Loucy (cell line): ENCODE measurements at regions not wholly inside any gene's neighbourhood (a gene's known extent, or its start where the extent isn't known, plus 50 kb on each side); places are given as distances from the start of the nearest gene placed in this dataset.

Experiments used
- H2AFZ ChIP-seq: fragments of 200-600 bp; sonication (generic); 2 replicates; pipeline ENCODE4 v1.6.0; 2016; ENCODE audit warnings: antibody characterized with exemption, mild to moderate bottlenecking, low read length, moderate library complexity
- H3F3A ChIP-seq: fragments of 200-600 bp; 2 replicates; pipeline ENCODE4 v1.6.0; 2016; ENCODE audit warnings: antibody characterized with exemption, low read depth, mild to moderate bottlenecking
- H3K27me3 ChIP-seq: fragments of 200-600 bp; sonication (generic); 2 replicates; pipeline ENCODE4 v1.6.1; 2014; ENCODE audit warnings: low read length, mild to moderate bottlenecking; ENCODE audit not compliant: insufficient read depth, poor library complexity, severe bottlenecking
- H3K36me3 ChIP-seq: fragments of 200-600 bp; sonication (generic); 2 replicates; pipeline ENCODE4 v1.6.1; 2016; ENCODE audit warnings: low read length; ENCODE audit not compliant: insufficient read depth
- H3K4me1 ChIP-seq: fragments of 200-600 bp; sonication (generic); 2 replicates; pipeline ENCODE4 v1.5.1; 2014; ENCODE audit warnings: low read length, mild to moderate bottlenecking; ENCODE audit not compliant: insufficient read depth, poor library complexity, severe bottlenecking
- H3K4me2 ChIP-seq: fragments of 200-600 bp; sonication (generic); 2 replicates; pipeline ENCODE4 v1.6.0; 2014; ENCODE audit warnings: antibody characterized with exemption, low read length, low read depth, mild to moderate bottlenecking; ENCODE audit not compliant: poor library complexity, severe bottlenecking
- H3K4me3 ChIP-seq: fragments of 200-600 bp; sonication (generic); 2 replicates; pipeline ENCODE4 v1.5.1; 2014; ENCODE audit warnings: low read length, mild to moderate bottlenecking, mixed read lengths; ENCODE audit not compliant: poor library complexity, severe bottlenecking
- H3K79me2 ChIP-seq: fragments of 200-600 bp; sonication (generic); 2 replicates; pipeline ENCODE4 v1.6.1; 2014; ENCODE audit warnings: low read length; ENCODE audit not compliant: insufficient read depth
- H3K9ac ChIP-seq: fragments of 200-600 bp; sonication (generic); 2 replicates; pipeline ENCODE4 v1.6.0; 2014; ENCODE audit warnings: mild to moderate bottlenecking, low read depth, low read length, moderate library complexity; ENCODE audit not compliant: poor library complexity, severe bottlenecking
- H3K9me2 ChIP-seq: fragments of 200-600 bp; sonication (generic); replicated peaks from 2 replicates; pipeline ENCODE4 v1.6.1; 2016; ENCODE audit warnings: low read depth, low read length, mixed read lengths
- H3K9me3 ChIP-seq: fragments of 200-600 bp; sonication (generic); 2 replicates; pipeline ENCODE4 v1.6.1; 2014; ENCODE audit warnings: mild to moderate bottlenecking, antibody characterized with exemption, low read length, low read depth; ENCODE audit not compliant: insufficient read depth
- H4K20me1 ChIP-seq: fragments of 200-600 bp; sonication (generic); 2 replicates; pipeline ENCODE4 v1.6.0; 2014; ENCODE audit warnings: antibody characterized with exemption, low read length, mild to moderate bottlenecking; ENCODE audit not compliant: insufficient read depth, poor library complexity, severe bottlenecking
- EZH2phosphoT487 ChIP-seq: fragments of 200-600 bp; IDR thresholded peaks from 2 replicates; pipeline ENCODE4 v1.6.1; 2018; ENCODE audit warnings: antibody characterized with exemption, mild to moderate bottlenecking, moderate library complexity, borderline replicate concordance
- TF ChIP-seq, protein P1 (sequence below): fragments of 200-600 bp; sonication (generic); conservative IDR thresholded peaks from 2 replicates; pipeline ENCODE4 v1.5.1; 2014; ENCODE audit warnings: mild to moderate bottlenecking, antibody characterized with exemption, low read length

DNA sequence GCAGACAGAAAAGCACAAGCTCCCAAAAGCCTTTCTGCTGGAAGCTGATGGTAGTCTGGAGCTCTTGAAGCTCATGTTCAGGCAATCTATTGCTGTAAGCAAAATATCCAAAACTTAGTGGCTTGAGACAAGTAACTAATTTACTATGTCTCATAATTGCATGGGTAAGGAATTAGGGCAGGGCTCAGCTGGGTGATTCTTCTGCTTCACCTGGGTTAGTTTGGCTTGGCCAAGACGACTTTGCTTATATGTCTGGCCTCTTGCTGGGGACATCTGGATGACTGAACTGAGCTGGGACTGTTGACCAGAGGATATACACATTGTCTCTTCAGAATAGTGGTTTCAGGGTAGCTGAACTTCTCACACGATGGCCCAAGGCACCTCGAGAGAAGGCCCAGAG lies 96.8 kb upstream of the WSCD1 start:
- H2AFZ ChIP-seq = no peak overlapping the region
- no peaks in the 10 kb centered on the region for H3K36me3 ChIP-seq
- H3K9ac ChIP-seq = no peak overlapping the region
- no peak overlapping the region for H3K4me2 ChIP-seq
- H3F3A ChIP-seq = no peaks in the 10 kb centered on the region
- no peaks in the 10 kb centered on the region for H4K20me1 ChIP-seq
- no peaks in the 10 kb centered on the region for H3K4me1 ChIP-seq
- H3K9me3 ChIP-seq = peaks cover 6% of the 10 kb centered on the region; the same call in 1 of the 2 replicates
- TF ChIP-seq, protein P1, sequence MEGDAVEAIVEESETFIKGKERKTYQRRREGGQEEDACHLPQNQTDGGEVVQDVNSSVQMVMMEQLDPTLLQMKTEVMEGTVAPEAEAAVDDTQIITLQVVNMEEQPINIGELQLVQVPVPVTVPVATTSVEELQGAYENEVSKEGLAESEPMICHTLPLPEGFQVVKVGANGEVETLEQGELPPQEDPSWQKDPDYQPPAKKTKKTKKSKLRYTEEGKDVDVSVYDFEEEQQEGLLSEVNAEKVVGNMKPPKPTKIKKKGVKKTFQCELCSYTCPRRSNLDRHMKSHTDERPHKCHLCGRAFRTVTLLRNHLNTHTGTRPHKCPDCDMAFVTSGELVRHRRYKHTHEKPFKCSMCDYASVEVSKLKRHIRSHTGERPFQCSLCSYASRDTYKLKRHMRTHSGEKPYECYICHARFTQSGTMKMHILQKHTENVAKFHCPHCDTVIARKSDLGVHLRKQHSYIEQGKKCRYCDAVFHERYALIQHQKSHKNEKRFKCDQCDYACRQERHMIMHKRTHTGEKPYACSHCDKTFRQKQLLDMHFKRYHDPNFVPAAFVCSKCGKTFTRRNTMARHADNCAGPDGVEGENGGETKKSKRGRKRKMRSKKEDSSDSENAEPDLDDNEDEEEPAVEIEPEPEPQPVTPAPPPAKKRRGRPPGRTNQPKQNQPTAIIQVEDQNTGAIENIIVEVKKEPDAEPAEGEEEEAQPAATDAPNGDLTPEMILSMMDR = no peak
- TF ChIP-seq EZH2phosphoT487 = no peak
- no peaks in the 10 kb centered on the region for H3K9me2 ChIP-seq
- no peaks in the 10 kb centered on the region for H3K79me2 ChIP-seq
- H3K27me3 ChIP-seq = no peaks in the 10 kb centered on the region
- H3K4me3 ChIP-seq = no peak overlapping the region

GRCh38 chr17:5975661-5976060 lies 94.5 kb upstream of the WSCD1 start:
- no peaks in the 10 kb centered on the region for H3K4me1 ChIP-seq
- no peak overlapping the region for H3K4me3 ChIP-seq
- H2AFZ ChIP-seq = no peak overlapping the region
- H3K79me2 ChIP-seq = no peaks in the 10 kb centered on the region
- no peaks in the 10 kb centered on the region for H3K27me3 ChIP-seq
- H3K36me3 ChIP-seq = no peaks in the 10 kb centered on the region
- H4K20me1 ChIP-seq = no peaks in the 10 kb centered on the region
- TF ChIP-seq, protein P1 = no peak
- no peak for TF ChIP-seq EZH2phosphoT487
- H3K9me3 ChIP-seq = peaks cover 6% of the 10 kb centered on the region; the same call in 1 of the 2 replicates
- no peak overlapping the region for H3K9ac ChIP-seq
- no peak overlapping the region for H3K4me2 ChIP-seq
- H3F3A ChIP-seq = no peaks in the 10 kb centered on the region
- no peaks in the 10 kb centered on the region for H3K9me2 ChIP-seq

- Histone ChIP-seq H3K36me3 (no peaks in the 10 kb centered on the region), H3K4me2 (no peak overlapping the region), H3K9me3 (peaks cover 6% of the 10 kb centered on the region; the same call in 1 of the 2 replicates), H3K4me1 (no peaks in the 10 kb centered on the region), H3K4me3 (no peak overlapping the region), H3K79me2 (no peaks in the 10 kb centered on the region), H3K27me3 (no peaks in the 10 kb centered on the region), H3K9ac (no peak overlapping the region), H3K9me2 (no peaks in the 10 kb centered on the region), H4K20me1 (no peaks in the 10 kb centered on the region), H3F3A (no peaks in the 10 kb centered on the region), H2AFZ (no peak overlapping the region)
- no peak for TF ChIP-seq EZH2phosphoT487
- TF ChIP-seq, protein P1 = no peak
These were observed 93.9 kb upstream of the WSCD1 start for GRCh38 chr17:5976251-5976650.
